ENCODE measurements at regions not wholly inside any gene's neighbourhood (a gene's known extent, or its start where the extent isn't known, plus 50 kb on each side); places are given as distances from the start of the nearest gene placed in this dataset.

- H3K4me3 Mint-ChIP-seq, result no peak overlapping the region
- Histone ChIP-seq H3K9me2 (ENCODE audit: insufficient read depth) (no peaks in the 10 kb centered on the region), H3K4me3 (no peak overlapping the region), H3F3A (replicated peaks; ENCODE audit: low read depth) (no peaks in the 10 kb centered on the region), H3K27ac (ENCODE audit: low read depth) (peak overlapping the region; percentile 36), H2AFZ (no peak overlapping the region), H4K20me1 (replicated peaks; ENCODE audit: insufficient read depth) (no peaks in the 10 kb centered on the region), H3K79me2 (replicated peaks; ENCODE audit: insufficient read depth) (no peaks in the 10 kb centered on the region), H3K36me3 (ENCODE audit: insufficient read depth) (no peaks in the 10 kb centered on the region), H3K4me2 (peak overlapping the region; percentile 14), H3K27me3 (ENCODE audit: insufficient read depth) (no peaks in the 10 kb centered on the region), H3K4me1 (ENCODE audit: insufficient read depth) (peaks cover 23% of the 10 kb centered on the region)
- peak overlapping the region; percentile 40; the same call in 1 of the 2 replicates for H3K27ac Mint-ChIP-seq
- peaks cover 10% of the 10 kb centered on the region; the same call in 2 of the 3 replicates for H3K36me3 Mint-ChIP-seq (ENCODE audit: low read depth)
- H3K4me1 Mint-ChIP-seq, result peaks cover 32% of the 10 kb centered on the region
- DNase-seq (ENCODE audit: low spot score) (no peak), ATAC-seq (no peak)
- TF ChIP-seq STAT1 (IDR thresholded peaks at IDR 0.05; ENCODE audit: unreplicated experiment), result no peak
- peaks cover 2% of the 10 kb centered on the region for H3K27me3 Mint-ChIP-seq (ENCODE audit: insufficient read depth, low read depth, poor library complexity)
- H3K9me3 Mint-ChIP-seq, result no peaks in the 10 kb centered on the region
These were observed 157.9 kb upstream of the DMRT1 start for GRCh38 chr9:683509-684021.

GRCh38 chr9:684054-684890 is 157.2 kb upstream of the DMRT1 start:
- ATAC-seq (peak; percentile 91), DNase-seq (ENCODE audit: low spot score) (peak; percentile 68)
- peaks cover 33% of the 10 kb centered on the region for H3K4me1 Mint-ChIP-seq
- TF ChIP-seq POLR2AphosphoS5 (IDR thresholded peaks at IDR 0.05; ENCODE audit: low read depth) (no peak), ZNF462 (CRISPR knock-in tag; IDR thresholded peaks at IDR 0.05) (no peak), ZNF331 (CRISPR knock-in tag; IDR thresholded peaks at IDR 0.05; ENCODE audit: low read depth) (no peak), CREB1 (CRISPR knock-in tag; IDR thresholded peaks at IDR 0.05; ENCODE audit: low read depth) (no peak), NANOG (IDR thresholded peaks at IDR 0.05; ENCODE audit: borderline replicate concordance) (no peak), EZH2phosphoT487 (IDR thresholded peaks at IDR 0.05; ENCODE audit: unreplicated experiment) (no peak), EZH2 (IDR thresholded peaks at IDR 0.05; ENCODE audit: low read depth, unreplicated experiment) (no peak), STAT1 (IDR thresholded peaks at IDR 0.05; ENCODE audit: unreplicated experiment) (no peak), REST (IDR thresholded peaks at IDR 0.05; ENCODE audit: unreplicated experiment) (no peak)

More at GRCh38 chr9:684054-684890, 157.2 kb upstream of the DMRT1 start:
- Histone ChIP-seq H3K9me2 (ENCODE audit: insufficient read depth) (no peaks in the 10 kb centered on the region), H4K20me1 (replicated peaks; ENCODE audit: insufficient read depth) (no peaks in the 10 kb centered on the region), H3K4me2 (peak overlapping the region; percentile 19), H3K27ac (ENCODE audit: low read depth) (peak overlapping the region; percentile 36), H2AFZ (no peak overlapping the region), H3K4me1 (ENCODE audit: insufficient read depth) (peaks cover 23% of the 10 kb centered on the region), H3F3A (replicated peaks; ENCODE audit: low read depth) (no peaks in the 10 kb centered on the region), H3K4me3 (peak overlapping the region; percentile 5; the same call in 1 of the 2 replicates), H3K27me3 (ENCODE audit: insufficient read depth) (no peaks in the 10 kb centered on the region), H3K79me2 (replicated peaks; ENCODE audit: insufficient read depth) (no peaks in the 10 kb centered on the region), H3K36me3 (ENCODE audit: insufficient read depth) (no peaks in the 10 kb centered on the region)
- Mint-ChIP-seq H3K9me3 (no peaks in the 10 kb centered on the region), H3K27ac (peak overlapping the region; percentile 95), H3K36me3 (ENCODE audit: low read depth) (peaks cover 10% of the 10 kb centered on the region; the same call in 2 of the 3 replicates), H3K4me3 (peak overlapping the region; percentile 38; the same call in 2 of the 3 replicates), H3K27me3 (ENCODE audit: insufficient read depth, low read depth, poor library complexity) (peaks cover 5% of the 10 kb centered on the region)

Data from GM23338 (cell line).